ENCODE measurements at regions not wholly inside any gene's neighbourhood (a gene's known extent, or its start where the extent isn't known, plus 50 kb on each side); places are given as distances from the start of the nearest gene placed in this dataset.

- ChIA-PET POLR2A (ENCODE audit: partially characterized antibody) (no interaction called here), CTCF (ENCODE audit: partially characterized antibody) (no interaction called here)
- Histone ChIP-seq H3K36me3 (ENCODE audit: insufficient read depth, low read length) (no peaks in the 10 kb centered on the region), H3K27me3 (ENCODE audit: insufficient read depth, low read length) (no peaks in the 10 kb centered on the region), H3K9me3 (ENCODE audit: control insufficient read depth in 1 of 2, low read length in 2 of 2) (no peaks in the 10 kb centered on the region), H3K4me3 (ENCODE audit: low read length in 2 of 2) (no peak overlapping the region), H3K4me1 (ENCODE audit: insufficient read depth, low read length) (no peaks in the 10 kb centered on the region), H3K27ac (ENCODE audit: low read depth, low read length) (no peak overlapping the region)
- no peaks in the 10 kb centered on the region for H3K9me3 Mint-ChIP-seq
- intact Hi-C loops (cut with micrococcal nuclease) = no loop called here
- H3K4me3 Mint-ChIP-seq = no peak overlapping the region
- no peaks in the 10 kb centered on the region for H3K36me3 Mint-ChIP-seq
- DNase-seq = no peak
- H3K27me3 Mint-ChIP-seq = no peaks in the 10 kb centered on the region
- peak overlapping the region in 2 of 7 donors; percentile 4 to 69 for H3K27ac Mint-ChIP-seq
- H3K4me1 Mint-ChIP-seq = no peaks in the 10 kb centered on the region
Measured at GRCh38 chr2:12320027-12320734, 396.6 kb upstream of the TRIB2 start.

GRCh38 chr2:12320991-12321641 lies 395.6 kb upstream of the TRIB2 start:
- POLR2A ChIA-PET (ENCODE audit: partially characterized antibody) = no interaction called here
- Mint-ChIP-seq H3K27me3 (no peaks in the 10 kb centered on the region), H3K36me3 (no peaks in the 10 kb centered on the region), H3K9me3 (no peaks in the 10 kb centered on the region), H3K4me3 (no peak overlapping the region), H3K4me1 (no peaks in the 10 kb centered on the region), H3K27ac (no peak overlapping the region)
- Histone ChIP-seq H3K4me1 (ENCODE audit: insufficient read depth, low read length) (no peaks in the 10 kb centered on the region), H3K27me3 (ENCODE audit: insufficient read depth, low read length) (no peaks in the 10 kb centered on the region), H3K4me3 (ENCODE audit: low read length in 2 of 2) (no peak overlapping the region), H3K36me3 (ENCODE audit: insufficient read depth, low read length) (no peaks in the 10 kb centered on the region), H3K27ac (ENCODE audit: low read depth, low read length) (no peak overlapping the region), H3K9me3 (ENCODE audit: control insufficient read depth in 1 of 2, low read length in 2 of 2) (no peaks in the 10 kb centered on the region)
- CTCF ChIA-PET (ENCODE audit: partially characterized antibody) = no interaction called here
- intact Hi-C loops (cut with micrococcal nuclease) = no loop called here
- no peak for DNase-seq

- Histone ChIP-seq H3K9me3 (ENCODE audit: control insufficient read depth in 1 of 2, low read length in 2 of 2) (no peaks in the 10 kb centered on the region), H3K27ac (ENCODE audit: low read depth, low read length) (no peak overlapping the region), H3K27me3 (ENCODE audit: insufficient read depth, low read length) (no peaks in the 10 kb centered on the region), H3K36me3 (ENCODE audit: insufficient read depth, low read length) (no peaks in the 10 kb centered on the region), H3K4me1 (ENCODE audit: insufficient read depth, low read length) (no peaks in the 10 kb centered on the region), H3K4me3 (ENCODE audit: low read length in 2 of 2) (no peak overlapping the region)
- Mint-ChIP-seq H3K27me3 (peaks cover 1 to 2% of the 10 kb centered on the region in 2 donors), H3K9me3 (no peaks in the 10 kb centered on the region), H3K36me3 (no peaks in the 10 kb centered on the region), H3K4me3 (no peak overlapping the region), H3K4me1 (no peaks in the 10 kb centered on the region), H3K27ac (no peak overlapping the region)
- DNase-seq = no peak
- CTCF ChIA-PET (ENCODE audit: partially characterized antibody) = no interaction called here
- intact Hi-C loops (cut with micrococcal nuclease) = no loop called here
- POLR2A ChIA-PET (ENCODE audit: partially characterized antibody) = no interaction called here
Measured at GRCh38 chr2:12321886-12322285, 394.9 kb upstream of the TRIB2 start.

DNA sequence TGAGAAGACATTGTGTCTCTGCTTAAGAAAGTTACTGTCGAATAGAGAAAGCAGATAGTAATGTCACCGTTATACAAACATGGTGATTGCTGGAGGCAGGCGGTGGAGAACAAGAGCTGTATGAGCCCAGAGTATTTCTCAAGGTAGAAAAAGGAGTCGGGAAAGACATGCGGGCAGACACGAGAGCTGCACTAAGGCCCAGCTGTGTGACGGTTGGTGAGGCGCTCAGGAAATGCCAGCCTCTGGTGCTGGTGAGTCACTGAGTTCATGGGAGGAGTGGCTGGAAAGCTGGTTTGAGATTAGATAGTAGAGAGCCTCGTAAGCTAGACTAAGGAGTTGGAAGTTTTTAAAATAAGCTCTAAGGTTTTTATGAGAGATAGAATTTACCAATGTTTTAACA lies 390.9 kb upstream of the TRIB2 start:
- H3K9me3 ChIP-seq (ENCODE audit: control insufficient read depth in 1 of 2, low read length in 2 of 2) = no peaks in the 10 kb centered on the region
- DNase-seq = no peak

DNA sequence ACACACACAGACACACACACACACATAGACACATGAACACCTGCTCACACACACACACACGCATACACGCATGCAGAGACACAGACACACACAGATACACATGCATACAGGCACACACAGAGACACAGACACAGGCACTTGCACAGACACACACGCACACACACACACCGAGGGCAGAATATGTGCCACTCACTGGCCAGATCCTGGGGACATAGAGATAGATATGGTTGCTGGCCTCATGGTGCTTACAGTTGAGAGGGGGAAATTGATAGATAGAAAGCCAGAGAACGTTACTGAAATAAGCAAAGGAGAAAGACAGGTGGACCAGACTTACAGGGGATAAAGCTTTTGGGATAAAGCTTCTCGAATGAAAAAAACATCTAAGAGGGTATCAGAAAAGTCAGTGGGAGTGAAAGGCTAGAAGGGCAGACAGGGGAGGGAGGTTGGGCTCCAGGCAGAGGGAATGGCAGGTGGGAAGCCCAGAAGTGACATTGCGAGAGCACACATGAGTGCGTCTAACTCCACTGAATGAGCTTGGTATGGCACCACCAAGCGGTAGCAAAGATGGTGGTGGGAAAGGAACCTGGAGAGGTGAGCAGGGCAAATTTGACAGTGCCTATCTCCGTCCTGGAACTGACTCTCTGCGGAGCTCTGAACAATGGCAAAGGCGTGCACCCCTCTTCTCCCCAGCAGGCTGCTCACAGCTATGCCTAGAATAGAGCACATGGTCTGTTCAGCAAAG lies 390.1 kb upstream of the TRIB2 start:
- Mint-ChIP-seq H3K9me3 (peaks cover 0 to 2% (median 0%) of the 10 kb centered on the region in 8 donors), H3K4me3 (no peak overlapping the region), H3K27me3 (peaks cover 1 to 2% of the 10 kb centered on the region in 2 donors), H3K36me3 (no peaks in the 10 kb centered on the region), H3K4me1 (no peaks in the 10 kb centered on the region), H3K27ac (no peak overlapping the region)
- no peak overlapping the region for H3K4me3 ChIP-seq (ENCODE audit: low read length in 2 of 2)
- no peaks in the 10 kb centered on the region for H3K9me3 ChIP-seq (ENCODE audit: control insufficient read depth in 1 of 2, low read length in 2 of 2)
- no peak overlapping the region for H3K27ac ChIP-seq (ENCODE audit: low read depth, low read length)
- CTCF ChIA-PET (ENCODE audit: partially characterized antibody) = interaction anchor here (1.1 to 1.8 kb wide), 3 partner anchors 390 to 605 kb away, joined by 3 to 6 read pairs (median 3); partner anchors contain the start of gene TRIB2
- no peaks in the 10 kb centered on the region for H3K36me3 ChIP-seq (ENCODE audit: insufficient read depth, low read length)
- no peak for DNase-seq
- intact Hi-C loops (cut with micrococcal nuclease) = loop anchor here (1.0 kb wide), 1 partner anchor 463 kb away; no protein-coding TSS in a partner anchor
- no peaks in the 10 kb centered on the region for H3K4me1 ChIP-seq (ENCODE audit: insufficient read depth, low read length)
- H3K27me3 ChIP-seq (ENCODE audit: insufficient read depth, low read length) = no peaks in the 10 kb centered on the region
- POLR2A ChIA-PET (ENCODE audit: partially characterized antibody) = interaction anchor here (0.6 kb wide), 1 partner anchor 46 kb away, joined by 4 read pairs; no protein-coding TSS in a partner anchor

More for the DNA sequence above, 390.9 kb upstream of the TRIB2 start:
- POLR2A ChIA-PET (ENCODE audit: partially characterized antibody) = no interaction called here
- Mint-ChIP-seq H3K4me1 (no peaks in the 10 kb centered on the region), H3K27me3 (peaks cover 1 to 2% of the 10 kb centered on the region in 2 donors), H3K9me3 (no peaks in the 10 kb centered on the region), H3K36me3 (no peaks in the 10 kb centered on the region), H3K27ac (peak overlapping the region in 1 of 7 donors; percentile 12), H3K4me3 (no peak overlapping the region)
- no peaks in the 10 kb centered on the region for H3K36me3 ChIP-seq (ENCODE audit: insufficient read depth, low read length)
- no peak overlapping the region for H3K27ac ChIP-seq (ENCODE audit: low read depth, low read length)
- intact Hi-C loops (cut with micrococcal nuclease) = loop anchor here (1.0 kb wide), 1 partner anchor 463 kb away; no protein-coding TSS in a partner anchor
- no peak overlapping the region for H3K4me3 ChIP-seq (ENCODE audit: low read length in 2 of 2)
- no peaks in the 10 kb centered on the region for H3K4me1 ChIP-seq (ENCODE audit: insufficient read depth, low read length)
- CTCF ChIA-PET (ENCODE audit: partially characterized antibody) = interaction anchor here (1.1 to 1.8 kb wide), 2 partner anchors 391 to 459 kb away, joined by 3 to 6 read pairs; partner anchors contain the start of gene TRIB2
- H3K27me3 ChIP-seq (ENCODE audit: insufficient read depth, low read length) = no peaks in the 10 kb centered on the region

DNA sequence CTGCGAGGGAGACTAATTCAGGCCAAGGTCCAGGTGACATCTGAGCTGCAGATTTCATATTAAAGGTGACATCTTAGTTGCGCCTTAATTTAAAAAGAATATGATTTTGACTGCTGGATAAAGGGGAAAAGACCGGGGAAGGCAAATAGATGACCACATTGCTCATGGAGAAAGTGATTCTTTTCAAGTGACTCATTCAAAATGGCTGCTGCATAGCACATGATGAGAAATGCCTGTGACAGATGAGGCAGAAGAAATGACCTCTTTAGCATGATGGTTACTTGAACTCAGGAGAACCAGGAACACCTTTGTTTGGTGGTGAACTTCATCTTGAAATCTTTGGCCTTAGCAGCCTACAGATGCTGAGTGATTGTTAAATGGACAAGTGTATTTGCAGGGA lies 385.8 kb upstream of the TRIB2 start:
- no peaks in the 10 kb centered on the region for H3K9me3 ChIP-seq (ENCODE audit: control insufficient read depth in 1 of 2, low read length in 2 of 2)
- peaks cover 7 to 11% (median 8%) of the 10 kb centered on the region in 4 donors for H3K4me1 Mint-ChIP-seq
- H3K4me1 ChIP-seq (ENCODE audit: insufficient read depth, low read length) = peaks cover 5% of the 10 kb centered on the region
- intact Hi-C loops (cut with micrococcal nuclease) = no loop called here
- H3K36me3 Mint-ChIP-seq = no peaks in the 10 kb centered on the region
- H3K27ac Mint-ChIP-seq = no peak overlapping the region
- ChIA-PET POLR2A (ENCODE audit: partially characterized antibody) (no interaction called here), CTCF (ENCODE audit: partially characterized antibody) (no interaction called here)
- no peaks in the 10 kb centered on the region for H3K27me3 ChIP-seq (ENCODE audit: insufficient read depth, low read length)
- peaks cover 0 to 4% (median 0%) of the 10 kb centered on the region in 8 donors for H3K9me3 Mint-ChIP-seq
- no peak overlapping the region for H3K4me3 ChIP-seq (ENCODE audit: low read length in 2 of 2)
- no peak for DNase-seq
- no peaks in the 10 kb centered on the region for H3K36me3 ChIP-seq (ENCODE audit: insufficient read depth, low read length)
- peaks cover 1 to 2% of the 10 kb centered on the region in 2 donors for H3K27me3 Mint-ChIP-seq
- H3K27ac ChIP-seq (ENCODE audit: low read depth, low read length) = no peak overlapping the region
- H3K4me3 Mint-ChIP-seq = no peak overlapping the region

- Mint-ChIP-seq H3K27me3 (no peaks in the 10 kb centered on the region), H3K4me1 (peaks cover 7 to 11% (median 8%) of the 10 kb centered on the region in 4 donors), H3K36me3 (no peaks in the 10 kb centered on the region), H3K4me3 (no peak overlapping the region), H3K9me3 (peaks cover 0 to 4% (median 0%) of the 10 kb centered on the region in 8 donors), H3K27ac (no peak overlapping the region)
- Histone ChIP-seq H3K36me3 (ENCODE audit: insufficient read depth, low read length) (no peaks in the 10 kb centered on the region), H3K4me1 (ENCODE audit: insufficient read depth, low read length) (peaks cover 5% of the 10 kb centered on the region), H3K27me3 (ENCODE audit: insufficient read depth, low read length) (no peaks in the 10 kb centered on the region), H3K9me3 (ENCODE audit: control insufficient read depth in 1 of 2, low read length in 2 of 2) (no peaks in the 10 kb centered on the region), H3K4me3 (ENCODE audit: low read length in 2 of 2) (no peak overlapping the region), H3K27ac (ENCODE audit: low read depth, low read length) (no peak overlapping the region)
- no peak for DNase-seq
- ChIA-PET CTCF (ENCODE audit: partially characterized antibody) (interaction anchor here (0.8 kb wide), 1 partner anchor 502 kb away, joined by 3 read pairs; no protein-coding TSS in a partner anchor), POLR2A (ENCODE audit: partially characterized antibody) (no interaction called here)
- intact Hi-C loops (cut with micrococcal nuclease) = no loop called here
Measured at GRCh38 chr2:12331698-12332097, 385.0 kb upstream of the TRIB2 start.

Data from CD4-positive, alpha-beta memory T cell (primary cell).